Breast epithelium (tissue), 3 donors: ENCODE measurements at regions not wholly inside any gene's neighbourhood (a gene's known extent, or its start where the extent isn't known, plus 50 kb on each side); places are given as distances from the start of the nearest gene placed in this dataset.

ENCODE experiments used
- POLR2A ChIP-seq: fragments of 450-650 bp; IDR thresholded peaks from one replicate; pipeline ENCODE4 v1.6.1; 2016; ENCODE audit warnings: antibody characterized with exemption, mild to moderate bottlenecking, moderate library complexity
- POLR2AphosphoS5 ChIP-seq, 3 donors: sonication (generic); formaldehyde crosslinking; IDR thresholded peaks; one replicate each; pipeline ENCODE4 v1.6.1; 2017; ENCODE audit warnings: antibody characterized with exemption in 3 of 3
- TF ChIP-seq, protein P1 (sequence below), 3 donors: fragments of 450-650 bp; IDR thresholded peaks; one replicate each; pipeline ENCODE4 v1.5.1; 2016 to 2017; ENCODE audit warnings: antibody characterized with exemption in 3 of 3, mild to moderate bottlenecking in 3 of 3, moderate library complexity in 3 of 3

DNA sequence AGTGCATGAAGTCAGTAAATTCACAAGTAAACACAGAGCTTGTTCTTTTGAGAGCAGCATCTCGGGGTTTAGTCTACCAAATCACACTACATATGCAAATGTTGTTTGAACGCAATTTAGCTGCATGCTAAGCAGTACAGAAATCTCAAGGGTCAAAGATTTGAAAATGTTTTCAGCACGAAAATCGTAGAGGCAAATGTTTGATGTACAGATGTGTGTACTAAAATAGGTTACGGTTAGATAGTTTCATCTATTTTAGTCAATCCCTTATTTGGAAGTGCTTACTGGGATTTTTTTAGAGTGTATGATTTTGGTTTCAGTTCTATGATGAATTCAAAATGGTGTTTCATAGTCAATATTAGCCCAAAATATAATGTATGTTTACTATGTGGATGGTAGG is 1928.2 kb upstream of the TENM3 start:
- no peak for TF ChIP-seq POLR2AphosphoS5 (IDR thresholded peaks at IDR 0.05)
- TF ChIP-seq, protein P1, sequence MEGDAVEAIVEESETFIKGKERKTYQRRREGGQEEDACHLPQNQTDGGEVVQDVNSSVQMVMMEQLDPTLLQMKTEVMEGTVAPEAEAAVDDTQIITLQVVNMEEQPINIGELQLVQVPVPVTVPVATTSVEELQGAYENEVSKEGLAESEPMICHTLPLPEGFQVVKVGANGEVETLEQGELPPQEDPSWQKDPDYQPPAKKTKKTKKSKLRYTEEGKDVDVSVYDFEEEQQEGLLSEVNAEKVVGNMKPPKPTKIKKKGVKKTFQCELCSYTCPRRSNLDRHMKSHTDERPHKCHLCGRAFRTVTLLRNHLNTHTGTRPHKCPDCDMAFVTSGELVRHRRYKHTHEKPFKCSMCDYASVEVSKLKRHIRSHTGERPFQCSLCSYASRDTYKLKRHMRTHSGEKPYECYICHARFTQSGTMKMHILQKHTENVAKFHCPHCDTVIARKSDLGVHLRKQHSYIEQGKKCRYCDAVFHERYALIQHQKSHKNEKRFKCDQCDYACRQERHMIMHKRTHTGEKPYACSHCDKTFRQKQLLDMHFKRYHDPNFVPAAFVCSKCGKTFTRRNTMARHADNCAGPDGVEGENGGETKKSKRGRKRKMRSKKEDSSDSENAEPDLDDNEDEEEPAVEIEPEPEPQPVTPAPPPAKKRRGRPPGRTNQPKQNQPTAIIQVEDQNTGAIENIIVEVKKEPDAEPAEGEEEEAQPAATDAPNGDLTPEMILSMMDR (IDR thresholded peaks at IDR 0.05) = no peak
- TF ChIP-seq POLR2A = no peak
